Liver (tissue), 8 donors: ENCODE measurements at regions not wholly inside any gene's neighbourhood (a gene's known extent, or its start where the extent isn't known, plus 50 kb on each side); places are given as distances from the start of the nearest gene placed in this dataset.

ENCODE experiments used
- DNase-seq: peaks from one replicate; pipeline ENCODE4 v3.0.0-alpha.2; 2017; ENCODE audit warnings: low spot score
- H3K27ac ChIP-seq, 2 donors: one replicate each; pipeline ENCODE4 v1.7.0; 2013; ENCODE audit warnings: inconsistent platforms in 2 of 2, low read length in 2 of 2, control low read depth in 1 of 2, low read depth in 1 of 2, mild to moderate bottlenecking in 1 of 2
- H3K27me3 ChIP-seq, 4 donors: one replicate each; pipeline versions ENCODE4 v1.6.1 to v1.7.0; 2013; ENCODE audit warnings: low read length in 3 of 4, inconsistent platforms in 1 of 4, mild to moderate bottlenecking in 1 of 4, moderate library complexity in 1 of 4; ENCODE audit not compliant: control insufficient read depth in 4 of 4, insufficient read depth in 4 of 4
- H3K36me3 ChIP-seq, 4 donors: one replicate each; pipeline versions ENCODE4 v1.6.1 to v1.7.0; 2013; ENCODE audit warnings: low read length in 3 of 4, mild to moderate bottlenecking in 3 of 4, low read depth in 1 of 4, moderate library complexity in 1 of 4; ENCODE audit not compliant: control insufficient read depth in 4 of 4, insufficient read depth in 3 of 4
- H3K4me1 ChIP-seq, 4 donors: one replicate each; pipeline versions ENCODE4 v1.6.1 to v1.7.0; 2013; ENCODE audit warnings: low read length in 3 of 4, mild to moderate bottlenecking in 3 of 4, moderate library complexity in 1 of 4; ENCODE audit not compliant: control insufficient read depth in 4 of 4, insufficient read depth in 4 of 4
- H3K4me3 ChIP-seq, 3 donors: one replicate each; pipeline versions ENCODE4 v1.6.1 to v1.7.0; 2013; ENCODE audit warnings: low read length in 3 of 3, control low read depth in 1 of 3, low read depth in 1 of 3, mild to moderate bottlenecking in 1 of 3
- H3K9ac ChIP-seq, 2 donors: one replicate each; pipeline ENCODE4 v1.7.0; 2013; ENCODE audit warnings: low read length in 2 of 2, mild to moderate bottlenecking in 2 of 2, moderate library complexity in 2 of 2, control low read depth in 1 of 2, low read depth in 1 of 2
- H3K9me3 ChIP-seq, 4 donors: one replicate each; pipeline versions ENCODE4 v1.6.1 to v1.7.0; 2013; ENCODE audit warnings: low read length in 3 of 4; ENCODE audit not compliant: control insufficient read depth in 4 of 4
- CTCF ChIP-seq: fragments of 150-350 bp; IDR thresholded peaks from 2 replicates; pipeline ENCODE4 v1.5.1; 2017; ENCODE audit warnings: improper control_type of control experiment, low read depth, low read length; ENCODE audit not compliant: missing input control
- FOXA1 ChIP-seq: IDR thresholded peaks from 2 replicates; pipeline ENCODE4 v1.6.1; 2016; ENCODE audit warnings: antibody characterized with exemption
- FOXA2 ChIP-seq: IDR thresholded peaks from 2 replicates; pipeline ENCODE4 v1.6.1; 2016; ENCODE audit warnings: antibody characterized with exemption
- GABPA ChIP-seq, 2 donors: IDR thresholded peaks in 1 of 2; conservative IDR thresholded peaks in 1 of 2; 2 replicates each; pipeline ENCODE4 v1.6.1; 2016; ENCODE audit warnings: antibody characterized with exemption in 2 of 2, mild to moderate bottlenecking in 1 of 2, moderate library complexity in 1 of 2
- HNF4A ChIP-seq, 2 donors: conservative IDR thresholded peaks; 2 replicates each; pipeline ENCODE4 v1.6.1; 2016; ENCODE audit warnings: antibody characterized with exemption in 2 of 2, mild to moderate bottlenecking in 2 of 2
- HNF4G ChIP-seq: IDR thresholded peaks from 2 replicates; pipeline ENCODE4 v1.6.1; 2016; ENCODE audit warnings: antibody characterized with exemption
- NR2F2 ChIP-seq: IDR thresholded peaks from 2 replicates; pipeline ENCODE4 v1.6.1; 2016; ENCODE audit warnings: antibody characterized with exemption
- RAD21 ChIP-seq, 2 donors: IDR thresholded peaks; 2 replicates each; pipeline ENCODE4 v1.6.1; 2016; ENCODE audit warnings: antibody characterized with exemption in 2 of 2, mild to moderate bottlenecking in 2 of 2
- SP1 ChIP-seq: IDR thresholded peaks from 2 replicates; pipeline ENCODE4 v1.6.1; 2018; ENCODE audit warnings: antibody characterized with exemption, mild to moderate bottlenecking
- TAF1 ChIP-seq: conservative IDR thresholded peaks from 2 replicates; pipeline ENCODE4 v1.6.1; 2016; ENCODE audit warnings: antibody characterized with exemption, mild to moderate bottlenecking
- YY1 ChIP-seq: IDR thresholded peaks from 2 replicates; pipeline ENCODE4 v1.6.1; 2016; ENCODE audit warnings: antibody characterized with exemption, mild to moderate bottlenecking
- WGBS: extraction: QIAGEN DNeasy Blood & Tissue Kit; methylation state at CpG from one replicate; pipeline ENCODE4 v1.1.7; 2013; 5-methylcytosine and 5-hydroxymethylcytosine counted together
- TF ChIP-seq, protein P1 (sequence below): IDR thresholded peaks from 2 replicates; pipeline ENCODE4 v1.6.1; 2016; ENCODE audit warnings: antibody characterized with exemption
- TF ChIP-seq, protein P2 (sequence below): IDR thresholded peaks from 2 replicates; pipeline ENCODE4 v1.6.1; 2016; ENCODE audit warnings: antibody characterized with exemption
- TF ChIP-seq, protein P3 (sequence below): IDR thresholded peaks from 2 replicates; pipeline ENCODE4 v1.6.1; 2016; ENCODE audit warnings: antibody characterized with exemption
- donor health status: healthy.
- donor health status: healthy.
- donor health status: healthy.
- donor health status: healthy.
- donor health status: healthy.

GRCh38 chr16:35754391-35755369 lies 2295.3 kb downstream of the TP53TG3F start:
- Histone ChIP-seq H3K9ac (no peak overlapping the region), H3K36me3 (no peaks in the 10 kb centered on the region), H3K27ac (no peak overlapping the region), H3K27me3 (no peaks in the 10 kb centered on the region), H3K4me3 (peak overlapping the region in 1 of 3 donors; percentile 6), H3K4me1 (no peaks in the 10 kb centered on the region), H3K9me3 (no peaks in the 10 kb centered on the region)
- TF ChIP-seq CTCF: no peak
- TF ChIP-seq NR2F2: no peak
- WGBS: 74% methylated on average over 12 of the region's 12 CpGs
- DNase-seq: no peak

DNA sequence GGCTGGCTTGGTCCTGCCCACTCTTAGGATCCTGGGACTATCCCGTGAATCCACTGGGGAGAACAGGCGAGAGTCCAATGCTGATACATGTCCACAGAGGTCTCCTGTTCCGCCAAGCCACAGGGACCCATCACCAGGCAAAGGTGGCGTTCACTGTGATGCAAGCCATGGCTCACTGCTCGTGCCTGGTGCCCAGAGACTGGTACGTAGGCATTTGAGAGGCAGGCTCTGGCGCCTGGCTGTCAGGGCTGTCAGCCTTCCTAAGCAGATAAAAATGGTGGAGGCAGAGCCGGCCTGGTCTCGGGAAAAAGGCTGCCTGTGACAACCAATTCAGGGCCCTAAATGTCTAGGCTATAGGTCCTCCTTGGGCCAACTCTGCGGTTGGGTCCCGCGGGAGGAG lies 2329.0 kb downstream of the TP53TG3F start:
- H3K9ac ChIP-seq: no peak overlapping the region
- H3K4me3 ChIP-seq: no peak overlapping the region
- no peak overlapping the region for H3K27ac ChIP-seq
- whole genome bisulfite sequencing: 70% methylated on average over 12 of the region's 12 CpGs
- H3K9me3 ChIP-seq: peaks cover 2 to 18% (median 10%) of the 10 kb centered on the region in 4 donors
- no peaks in the 10 kb centered on the region for H3K36me3 ChIP-seq
- no peaks in the 10 kb centered on the region for H3K27me3 ChIP-seq
- TF ChIP-seq FOXA2 (no peak), HNF4A (conservative IDR thresholded peaks at IDR 0.05) (no peak), RAD21 (IDR thresholded peaks at IDR 0.05) (no peak)
- TF ChIP-seq, protein P1, sequence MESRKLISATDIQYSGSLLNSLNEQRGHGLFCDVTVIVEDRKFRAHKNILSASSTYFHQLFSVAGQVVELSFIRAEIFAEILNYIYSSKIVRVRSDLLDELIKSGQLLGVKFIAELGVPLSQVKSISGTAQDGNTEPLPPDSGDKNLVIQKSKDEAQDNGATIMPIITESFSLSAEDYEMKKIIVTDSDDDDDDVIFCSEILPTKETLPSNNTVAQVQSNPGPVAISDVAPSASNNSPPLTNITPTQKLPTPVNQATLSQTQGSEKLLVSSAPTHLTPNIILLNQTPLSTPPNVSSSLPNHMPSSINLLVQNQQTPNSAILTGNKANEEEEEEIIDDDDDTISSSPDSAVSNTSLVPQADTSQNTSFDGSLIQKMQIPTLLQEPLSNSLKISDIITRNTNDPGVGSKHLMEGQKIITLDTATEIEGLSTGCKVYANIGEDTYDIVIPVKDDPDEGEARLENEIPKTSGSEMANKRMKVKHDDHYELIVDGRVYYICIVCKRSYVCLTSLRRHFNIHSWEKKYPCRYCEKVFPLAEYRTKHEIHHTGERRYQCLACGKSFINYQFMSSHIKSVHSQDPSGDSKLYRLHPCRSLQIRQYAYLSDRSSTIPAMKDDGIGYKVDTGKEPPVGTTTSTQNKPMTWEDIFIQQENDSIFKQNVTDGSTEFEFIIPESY: no peak
- TF ChIP-seq, protein P2, sequence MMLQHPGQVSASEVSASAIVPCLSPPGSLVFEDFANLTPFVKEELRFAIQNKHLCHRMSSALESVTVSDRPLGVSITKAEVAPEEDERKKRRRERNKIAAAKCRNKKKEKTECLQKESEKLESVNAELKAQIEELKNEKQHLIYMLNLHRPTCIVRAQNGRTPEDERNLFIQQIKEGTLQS: no peak
- no peaks in the 10 kb centered on the region for H3K4me1 ChIP-seq
- no peak for DNase-seq

GRCh38 chr16:35792516-35793285 lies 2333.3 kb downstream of the TP53TG3F start:
- Histone ChIP-seq H3K27ac (no peak overlapping the region), H3K9ac (no peak overlapping the region), H3K36me3 (no peaks in the 10 kb centered on the region), H3K27me3 (no peaks in the 10 kb centered on the region), H3K4me1 (no peaks in the 10 kb centered on the region), H3K9me3 (peaks cover 2 to 15% (median 8%) of the 10 kb centered on the region in 4 donors), H3K4me3 (no peak overlapping the region)
- WGBS: 71% methylated on average over 25 of the region's 25 CpGs
- DNase-seq: no peak
- TF ChIP-seq, protein P2: no peak
- TF ChIP-seq, protein P1: no peak
- TF ChIP-seq CTCF: no peak
- no peak for TF ChIP-seq NR2F2
- TF ChIP-seq, protein P3, sequence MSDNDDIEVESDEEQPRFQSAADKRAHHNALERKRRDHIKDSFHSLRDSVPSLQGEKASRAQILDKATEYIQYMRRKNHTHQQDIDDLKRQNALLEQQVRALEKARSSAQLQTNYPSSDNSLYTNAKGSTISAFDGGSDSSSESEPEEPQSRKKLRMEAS: no peak
- no peak for TF ChIP-seq TAF1
- no peak for TF ChIP-seq GABPA (IDR thresholded peaks at IDR 0.05 in 1 of 2, conservative IDR thresholded peaks at IDR 0.05 in 1 of 2)
- TF ChIP-seq HNF4G: no peak
- TF ChIP-seq YY1: no peak
- no peak for TF ChIP-seq SP1
- TF ChIP-seq RAD21 (IDR thresholded peaks at IDR 0.05): no peak
- TF ChIP-seq FOXA1: no peak
